ENCODE measurements at regions not wholly inside any gene's neighbourhood (a gene's known extent, or its start where the extent isn't known, plus 50 kb on each side); places are given as distances from the start of the nearest gene placed in this dataset.

- TF ChIP-seq CTCF (conservative IDR thresholded peaks at IDR 0.05 in 1 of 2, IDR thresholded peaks at IDR 0.05 in 1 of 2; ENCODE audit: extremely low read depth in 1 of 2, insufficient read depth in 1 of 2, low read depth in 1 of 2, low read length in 2 of 2), result no peak
- TF ChIP-seq EZH2 (IDR thresholded peaks at IDR 0.05; ENCODE audit: borderline replicate concordance, low read length), result no peak
These were observed 88.1 kb upstream of the NPVF start for GRCh38 chr7:25316366-25316765.
